Nephron (organoid): ENCODE measurements at regions not wholly inside any gene's neighbourhood (a gene's known extent, or its start where the extent isn't known, plus 50 kb on each side); places are given as distances from the start of the nearest gene placed in this dataset.

Experiments
- H3K27ac Mint-ChIP-seq, 3 experiments: 2 replicates each; pipeline ENCODE4 v1.8.0; 2020; ENCODE audit warnings: mixed read lengths in 3 of 3, mild to moderate bottlenecking in 2 of 3, moderate library complexity in 1 of 3
- H3K27me3 Mint-ChIP-seq: 2 replicates; pipeline ENCODE4 v1.8.0; 2021; ENCODE audit warnings: low read depth, mild to moderate bottlenecking, moderate library complexity, mixed read lengths
- H3K36me3 Mint-ChIP-seq: 2 replicates; pipeline ENCODE4 v1.8.0; 2020; ENCODE audit warnings: low read depth, mixed read lengths
- H3K4me1 Mint-ChIP-seq: 2 replicates; pipeline ENCODE4 v1.8.0; 2020; ENCODE audit warnings: mixed read lengths
- H3K4me3 Mint-ChIP-seq, 3 experiments: 2 replicates each; pipeline ENCODE4 v1.8.0; 2020; ENCODE audit warnings: mild to moderate bottlenecking in 3 of 3, mixed read lengths in 3 of 3, moderate library complexity in 2 of 3
- H3K9me3 Mint-ChIP-seq: 2 replicates; pipeline ENCODE4 v1.8.0; 2020; ENCODE audit warnings: mixed read lengths
- TF ChIP-seq, protein P1 (sequence below), 3 experiments: fragments of 200-600 bp; sonication (generic); IDR thresholded peaks; one replicate each; pipeline ENCODE4 v1.5.0; 2021; ENCODE audit warnings: antibody characterized with exemption in 3 of 3; ENCODE audit not compliant: unreplicated experiment in 3 of 3

DNA sequence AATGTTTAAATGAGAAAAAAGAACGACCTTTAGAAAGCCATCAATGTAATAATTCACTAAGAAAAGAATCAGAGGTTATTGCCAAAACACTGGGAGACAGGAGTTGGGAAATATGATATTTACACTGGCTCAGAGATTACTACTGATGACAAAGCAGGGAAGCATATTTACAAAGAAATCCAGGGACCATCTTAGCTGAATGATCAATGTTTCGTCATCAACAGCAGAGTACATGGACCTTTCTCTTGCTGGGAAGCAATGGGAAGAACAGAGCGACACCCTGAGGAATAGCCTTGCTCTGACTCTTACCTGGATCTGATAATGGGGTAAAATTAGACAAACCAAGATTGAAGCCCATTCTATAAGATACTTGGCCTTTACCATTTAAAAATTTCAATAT is 1293.5 kb downstream of the XPNPEP1 start:
- Mint-ChIP-seq H3K9me3 (no peaks in the 10 kb centered on the region), H3K4me3 (no peak overlapping the region), H3K36me3 (no peaks in the 10 kb centered on the region), H3K27me3 (no peaks in the 10 kb centered on the region), H3K27ac (peak overlapping the region in 2 of 3 experiments; percentile 38 to 58), H3K4me1 (peaks cover 21% of the 10 kb centered on the region)
- TF ChIP-seq, protein P1, sequence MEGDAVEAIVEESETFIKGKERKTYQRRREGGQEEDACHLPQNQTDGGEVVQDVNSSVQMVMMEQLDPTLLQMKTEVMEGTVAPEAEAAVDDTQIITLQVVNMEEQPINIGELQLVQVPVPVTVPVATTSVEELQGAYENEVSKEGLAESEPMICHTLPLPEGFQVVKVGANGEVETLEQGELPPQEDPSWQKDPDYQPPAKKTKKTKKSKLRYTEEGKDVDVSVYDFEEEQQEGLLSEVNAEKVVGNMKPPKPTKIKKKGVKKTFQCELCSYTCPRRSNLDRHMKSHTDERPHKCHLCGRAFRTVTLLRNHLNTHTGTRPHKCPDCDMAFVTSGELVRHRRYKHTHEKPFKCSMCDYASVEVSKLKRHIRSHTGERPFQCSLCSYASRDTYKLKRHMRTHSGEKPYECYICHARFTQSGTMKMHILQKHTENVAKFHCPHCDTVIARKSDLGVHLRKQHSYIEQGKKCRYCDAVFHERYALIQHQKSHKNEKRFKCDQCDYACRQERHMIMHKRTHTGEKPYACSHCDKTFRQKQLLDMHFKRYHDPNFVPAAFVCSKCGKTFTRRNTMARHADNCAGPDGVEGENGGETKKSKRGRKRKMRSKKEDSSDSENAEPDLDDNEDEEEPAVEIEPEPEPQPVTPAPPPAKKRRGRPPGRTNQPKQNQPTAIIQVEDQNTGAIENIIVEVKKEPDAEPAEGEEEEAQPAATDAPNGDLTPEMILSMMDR (IDR thresholded peaks at IDR 0.05; ENCODE audit: unreplicated experiment in 3 of 3) = no peak

DNA sequence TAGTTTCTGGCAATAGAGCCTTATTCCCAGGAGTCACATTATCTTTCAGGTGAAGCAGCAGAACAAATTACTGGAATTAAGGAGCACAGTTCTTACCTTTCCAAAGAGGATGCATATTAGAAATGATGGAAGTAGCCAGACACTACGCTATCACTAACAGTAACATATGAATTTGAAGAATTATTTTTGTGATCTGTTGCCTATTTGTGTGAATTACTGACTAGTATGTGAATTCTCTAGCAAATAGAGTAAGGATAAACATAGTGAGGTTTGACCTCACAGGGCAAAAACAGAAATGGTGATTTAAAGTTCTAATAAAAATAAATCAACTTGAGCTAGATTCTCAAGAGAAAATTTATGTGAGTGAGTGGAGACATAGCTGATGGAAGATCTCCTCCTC is 1299.3 kb downstream of the XPNPEP1 start:
- no peaks in the 10 kb centered on the region for H3K27me3 Mint-ChIP-seq
- no peaks in the 10 kb centered on the region for H3K36me3 Mint-ChIP-seq
- H3K27ac Mint-ChIP-seq = no peak overlapping the region
- TF ChIP-seq, protein P1 (IDR thresholded peaks at IDR 0.05; ENCODE audit: unreplicated experiment in 3 of 3) = no peak
- peaks cover 15% of the 10 kb centered on the region for H3K4me1 Mint-ChIP-seq
- H3K9me3 Mint-ChIP-seq = no peaks in the 10 kb centered on the region
- no peak overlapping the region for H3K4me3 Mint-ChIP-seq

DNA sequence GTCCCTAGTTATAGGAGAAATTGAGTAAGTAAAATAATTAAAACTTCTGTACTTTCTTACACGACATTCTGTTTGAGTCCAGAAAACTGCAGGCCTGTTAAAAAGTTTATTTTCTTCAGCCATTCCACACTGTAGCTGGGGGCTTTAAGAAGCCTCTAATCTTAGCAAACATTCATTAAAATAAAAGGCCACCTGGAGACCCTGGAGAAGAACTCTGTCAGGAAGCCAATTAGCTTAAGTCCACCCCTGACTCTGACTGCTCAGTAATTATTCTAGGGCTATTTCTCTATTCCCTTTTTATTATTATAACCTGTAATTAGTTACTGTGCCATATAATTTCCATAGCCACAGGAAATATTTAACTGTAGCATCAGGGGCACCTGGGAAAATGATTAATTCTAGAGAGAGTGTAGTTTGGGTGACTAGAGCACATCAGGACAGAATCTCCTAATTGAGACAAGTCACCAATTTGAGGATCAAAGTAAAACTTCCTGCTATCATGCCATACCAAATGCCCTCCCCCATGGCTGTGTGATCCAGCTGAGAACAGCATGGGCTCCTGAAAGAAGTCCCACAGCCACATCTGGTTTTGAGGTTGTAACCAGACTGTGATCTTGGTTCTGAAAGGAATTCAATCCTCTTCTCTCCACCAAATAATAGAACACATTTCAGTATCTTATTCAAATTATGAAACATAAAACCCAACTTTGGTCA is 1302.3 kb downstream of the XPNPEP1 start:
- Mint-ChIP-seq H3K9me3 (no peaks in the 10 kb centered on the region), H3K4me1 (peaks cover 14% of the 10 kb centered on the region), H3K27ac (no peak overlapping the region), H3K4me3 (no peak overlapping the region), H3K27me3 (no peaks in the 10 kb centered on the region), H3K36me3 (no peaks in the 10 kb centered on the region)
- TF ChIP-seq, protein P1 (IDR thresholded peaks at IDR 0.05; ENCODE audit: unreplicated experiment in 3 of 3) = no peak

DNA sequence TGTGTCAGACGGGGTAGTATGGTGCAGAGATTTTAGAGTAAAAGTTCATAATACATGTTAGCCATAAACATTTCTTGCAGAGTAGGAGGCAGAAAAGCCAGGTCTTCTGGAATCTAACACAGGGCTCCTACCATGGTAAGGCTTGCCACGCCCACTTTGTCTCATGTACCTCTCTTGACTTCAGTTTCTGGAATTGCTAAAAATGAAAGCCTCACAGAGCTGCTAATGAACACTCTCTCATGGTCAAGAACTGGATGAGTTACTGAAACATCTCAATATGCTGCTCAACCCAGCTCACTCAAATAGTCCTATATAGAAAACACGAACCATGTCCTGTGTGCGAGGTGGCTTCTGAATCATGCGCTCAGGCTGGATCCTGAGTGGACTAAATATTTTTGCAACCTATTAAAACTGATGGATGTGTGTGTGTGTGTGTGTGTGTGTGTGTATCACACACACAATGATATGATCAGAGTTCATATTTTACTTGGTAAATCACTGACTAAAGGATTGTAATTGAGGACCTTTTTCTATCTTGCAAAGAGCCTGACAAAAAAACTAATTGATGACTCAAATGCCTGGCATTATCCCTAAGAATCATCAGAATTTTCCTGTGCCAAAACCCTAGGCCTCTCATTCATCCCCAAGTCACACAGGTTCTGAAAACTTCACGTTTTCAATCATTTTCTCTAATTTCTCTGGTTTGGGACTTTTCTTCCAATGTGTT is 1306.6 kb downstream of the XPNPEP1 start:
- H3K36me3 Mint-ChIP-seq = no peaks in the 10 kb centered on the region
- TF ChIP-seq, protein P1 (IDR thresholded peaks at IDR 0.05; ENCODE audit: unreplicated experiment in 3 of 3) = no peak
- no peaks in the 10 kb centered on the region for H3K27me3 Mint-ChIP-seq
- no peaks in the 10 kb centered on the region for H3K4me1 Mint-ChIP-seq
- H3K27ac Mint-ChIP-seq = no peak overlapping the region
- no peak overlapping the region for H3K4me3 Mint-ChIP-seq
- no peaks in the 10 kb centered on the region for H3K9me3 Mint-ChIP-seq

DNA sequence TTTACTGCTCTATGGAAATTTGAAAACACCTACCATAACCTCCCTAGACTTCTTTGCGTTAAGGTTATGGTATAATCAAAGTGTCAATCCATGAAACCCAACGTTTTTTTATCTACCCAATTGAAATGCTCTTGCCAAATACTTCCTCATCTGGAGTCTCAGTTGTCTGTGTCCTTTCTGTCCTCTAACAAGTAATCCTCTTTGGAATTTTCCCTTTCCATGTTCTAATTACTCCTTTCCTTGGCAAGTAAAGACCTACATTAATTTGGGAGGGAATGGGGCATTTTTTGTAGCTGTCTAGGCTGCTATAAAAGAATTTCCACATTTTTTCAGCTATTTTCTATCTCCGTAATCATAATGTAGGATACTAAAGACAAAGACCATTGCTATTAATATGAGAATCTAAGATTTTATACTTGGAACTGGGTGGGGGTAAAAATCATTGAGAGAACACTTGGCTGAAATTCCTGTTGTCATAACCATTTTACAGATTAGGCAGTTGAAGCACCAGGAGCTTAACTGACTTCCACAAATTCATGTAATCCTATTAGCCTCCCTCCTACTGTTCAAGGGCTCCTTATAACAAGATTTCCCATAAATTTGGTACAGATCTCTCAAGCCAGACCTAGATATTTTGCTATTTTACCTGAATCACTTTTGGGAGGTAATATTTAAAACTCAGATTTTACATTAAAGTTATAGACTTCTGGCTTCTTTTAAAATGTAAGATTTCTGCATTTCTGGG is 1307.6 kb downstream of the XPNPEP1 start:
- Mint-ChIP-seq H3K27ac (no peak overlapping the region), H3K4me1 (no peaks in the 10 kb centered on the region), H3K4me3 (no peak overlapping the region), H3K9me3 (no peaks in the 10 kb centered on the region), H3K27me3 (no peaks in the 10 kb centered on the region), H3K36me3 (no peaks in the 10 kb centered on the region)
- TF ChIP-seq, protein P1 (IDR thresholded peaks at IDR 0.05; ENCODE audit: unreplicated experiment in 3 of 3) = no peak
